ENCODE measurements at regions not wholly inside any gene's neighbourhood (a gene's known extent, or its start where the extent isn't known, plus 50 kb on each side); places are given as distances from the start of the nearest gene placed in this dataset.

- TF ChIP-seq ZNF274 (IDR thresholded peaks at IDR 0.05; ENCODE audit: low read depth, low read length), result no peak
- no peak for TF ChIP-seq YY1 (IDR thresholded peaks at IDR 0.05; ENCODE audit: insufficient read depth, insufficient read length)
Measured at GRCh38 chr6:1498491-1499113, 109.2 kb downstream of the FOXF2 start.
